ENCODE measurements at regions not wholly inside any gene's neighbourhood (a gene's known extent, or its start where the extent isn't known, plus 50 kb on each side); places are given as distances from the start of the nearest gene placed in this dataset.

GRCh38 chr9:16964228-16964627, 93.8 kb upstream of the BNC2 start:
- 95 to 96% methylated on average over 8 to 10 of the region's 10 CpGs for WGBS, 2 experiments (ENCODE audit: insufficient coverage in 1 of 2, insufficient read length in 1 of 2)
- DNase-seq = no peak
- Histone ChIP-seq H3K9me3 (ENCODE audit: control insufficient read depth, low read length) (no peaks in the 10 kb centered on the region), H3K36me3 (ENCODE audit: control insufficient read depth, insufficient read depth, low read length) (no peaks in the 10 kb centered on the region), H3K4me1 (ENCODE audit: control insufficient read depth, insufficient read depth, low read length) (no peaks in the 10 kb centered on the region), H3K27ac (ENCODE audit: low read depth, low read length) (no peak overlapping the region), H3K4me3 (ENCODE audit: low read length) (no peak overlapping the region), H3K9ac (ENCODE audit: extremely low read depth, low read length, poor library complexity, severe bottlenecking) (no peak overlapping the region), H3K27me3 (ENCODE audit: control insufficient read depth, insufficient read depth, low read length, poor library complexity, severe bottlenecking) (no peaks in the 10 kb centered on the region)
- H3K27ac Mint-ChIP-seq = no peak overlapping the region
- H3K9me3 Mint-ChIP-seq = peaks cover 13% of the 10 kb centered on the region
- no peak for TF ChIP-seq CTCF (conservative IDR thresholded peaks at IDR 0.05)
- no peaks in the 10 kb centered on the region for H3K27me3 Mint-ChIP-seq (ENCODE audit: insufficient read depth)
- no peaks in the 10 kb centered on the region for H3K36me3 Mint-ChIP-seq (ENCODE audit: low read depth)
- H3K4me1 Mint-ChIP-seq = no peaks in the 10 kb centered on the region
- no peak overlapping the region for H3K4me3 Mint-ChIP-seq

- Histone ChIP-seq H3K27me3 (ENCODE audit: control insufficient read depth, insufficient read depth, low read length, poor library complexity, severe bottlenecking) (no peaks in the 10 kb centered on the region), H3K36me3 (ENCODE audit: control insufficient read depth, insufficient read depth, low read length) (no peaks in the 10 kb centered on the region), H3K9ac (ENCODE audit: extremely low read depth, low read length, poor library complexity, severe bottlenecking) (no peak overlapping the region), H3K27ac (ENCODE audit: low read depth, low read length) (no peak overlapping the region), H3K9me3 (ENCODE audit: control insufficient read depth, low read length) (no peaks in the 10 kb centered on the region), H3K4me1 (ENCODE audit: control insufficient read depth, insufficient read depth, low read length) (no peaks in the 10 kb centered on the region), H3K4me3 (ENCODE audit: low read length) (no peak overlapping the region)
- no peaks in the 10 kb centered on the region for H3K27me3 Mint-ChIP-seq (ENCODE audit: insufficient read depth)
- no peak overlapping the region for H3K27ac Mint-ChIP-seq
- H3K9me3 Mint-ChIP-seq = peaks cover 13% of the 10 kb centered on the region
- DNase-seq = no peak
- TF ChIP-seq CTCF (conservative IDR thresholded peaks at IDR 0.05) = no peak
- H3K4me3 Mint-ChIP-seq = no peak overlapping the region
- H3K36me3 Mint-ChIP-seq (ENCODE audit: low read depth) = no peaks in the 10 kb centered on the region
- H3K4me1 Mint-ChIP-seq = no peaks in the 10 kb centered on the region
- WGBS, 2 experiments (ENCODE audit: insufficient coverage in 1 of 2, insufficient read length in 1 of 2) = 92 to 100% methylated on average over 2 of the region's 2 CpGs
These were observed 89.6 kb upstream of the BNC2 start for GRCh38 chr9:16960084-16960483.

GRCh38 chr9:16959391-16959790, 88.9 kb upstream of the BNC2 start:
- peaks cover 13% of the 10 kb centered on the region for H3K9me3 Mint-ChIP-seq
- no peak overlapping the region for H3K9ac ChIP-seq (ENCODE audit: extremely low read depth, low read length, poor library complexity, severe bottlenecking)
- no peaks in the 10 kb centered on the region for H3K4me1 ChIP-seq (ENCODE audit: control insufficient read depth, insufficient read depth, low read length)
- H3K4me3 Mint-ChIP-seq = no peak overlapping the region
- H3K27me3 Mint-ChIP-seq (ENCODE audit: insufficient read depth) = no peaks in the 10 kb centered on the region
- no peaks in the 10 kb centered on the region for H3K36me3 Mint-ChIP-seq (ENCODE audit: low read depth)
- no peak for TF ChIP-seq CTCF (conservative IDR thresholded peaks at IDR 0.05)
- H3K9me3 ChIP-seq (ENCODE audit: control insufficient read depth, low read length) = no peaks in the 10 kb centered on the region
- no peaks in the 10 kb centered on the region for H3K36me3 ChIP-seq (ENCODE audit: control insufficient read depth, insufficient read depth, low read length)
- H3K27ac ChIP-seq (ENCODE audit: low read depth, low read length) = no peak overlapping the region
- no peak overlapping the region for H3K27ac Mint-ChIP-seq
- H3K4me3 ChIP-seq (ENCODE audit: low read length) = no peak overlapping the region
- H3K27me3 ChIP-seq (ENCODE audit: control insufficient read depth, insufficient read depth, low read length, poor library complexity, severe bottlenecking) = no peaks in the 10 kb centered on the region
- no peak for DNase-seq
- H3K4me1 Mint-ChIP-seq = no peaks in the 10 kb centered on the region

Data from endodermal cell (in vitro differentiated cells).